ENCODE measurements at regions not wholly inside any gene's neighbourhood (a gene's known extent, or its start where the extent isn't known, plus 50 kb on each side); places are given as distances from the start of the nearest gene placed in this dataset.
"Not testable (repeated sequence)": the region's sequence is repeated elsewhere in the genome, so short reads cannot be mapped to it uniquely, and the experiment has no call there.

DNA sequence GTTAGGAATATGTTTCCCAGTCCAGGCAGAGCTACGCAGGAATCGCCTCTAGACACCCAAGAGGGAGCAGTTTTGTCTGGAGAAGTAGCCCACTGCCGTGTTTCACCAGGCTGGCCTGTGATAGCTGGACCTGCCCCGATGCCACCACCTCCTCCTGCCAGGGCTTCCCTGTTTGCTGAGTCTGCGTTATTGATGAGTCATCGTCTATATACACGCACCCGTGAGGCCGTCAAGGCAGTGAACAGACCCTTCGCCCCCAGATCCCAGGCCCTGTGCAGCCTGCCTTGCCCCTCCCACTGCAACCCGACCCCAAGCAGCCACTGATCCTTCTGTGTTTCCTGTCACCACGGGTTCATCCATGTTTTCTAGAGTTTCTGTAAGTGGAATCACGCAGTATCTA, 141.9 kb downstream of the IGLL1 start:
- Histone ChIP-seq H3K36me3 (no peaks in the 10 kb centered on the region), H4K20me1 (no peaks in the 10 kb centered on the region), H3K27ac (no peak overlapping the region), H3K4me2 (no peak overlapping the region), H3K9ac (no peak overlapping the region), H3K4me3 (no peak overlapping the region), H3K4me1 (peaks cover 12% of the 10 kb centered on the region), H3K27me3 (no peaks in the 10 kb centered on the region), H3K9me3 (peaks cover 18% of the 10 kb centered on the region; the same call in 1 of the 2 replicates)
- no peak for TF ChIP-seq Cebpa-rat (IDR thresholded peaks at IDR 0.05)

DNA sequence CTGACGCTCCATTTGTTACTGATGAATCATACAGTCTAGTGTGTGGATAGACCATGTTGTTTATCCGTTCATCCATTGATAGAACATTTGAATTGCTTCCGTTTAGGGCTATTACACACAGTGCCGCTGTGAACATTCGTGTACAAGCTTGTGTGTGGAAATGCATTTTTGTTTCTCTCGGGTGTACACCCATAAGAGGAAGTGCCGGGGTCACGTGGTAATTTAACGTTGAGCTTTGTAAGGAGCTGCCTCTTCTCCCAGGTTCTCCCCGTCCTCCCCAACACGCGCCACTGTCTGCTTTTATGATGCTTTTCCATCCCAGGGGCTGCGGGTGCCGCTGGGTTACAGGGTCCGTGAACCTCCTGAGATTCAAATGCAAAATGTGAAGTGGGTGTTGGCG, 142.3 kb downstream of the IGLL1 start:
- H3K36me3 ChIP-seq: no peaks in the 10 kb centered on the region
- H3K9me3 ChIP-seq: peaks cover 14% of the 10 kb centered on the region; the same call in 1 of the 2 replicates
- H3K27ac ChIP-seq: no peak overlapping the region
- H3K9ac ChIP-seq: no peak overlapping the region
- H3K27me3 ChIP-seq: no peaks in the 10 kb centered on the region
- TF ChIP-seq Cebpa-rat (IDR thresholded peaks at IDR 0.05): no peak
- H3K4me3 ChIP-seq: no peak overlapping the region
- no peaks in the 10 kb centered on the region for H4K20me1 ChIP-seq
- peaks cover 16% of the 10 kb centered on the region for H3K4me1 ChIP-seq
- no peak overlapping the region for H3K4me2 ChIP-seq

DNA sequence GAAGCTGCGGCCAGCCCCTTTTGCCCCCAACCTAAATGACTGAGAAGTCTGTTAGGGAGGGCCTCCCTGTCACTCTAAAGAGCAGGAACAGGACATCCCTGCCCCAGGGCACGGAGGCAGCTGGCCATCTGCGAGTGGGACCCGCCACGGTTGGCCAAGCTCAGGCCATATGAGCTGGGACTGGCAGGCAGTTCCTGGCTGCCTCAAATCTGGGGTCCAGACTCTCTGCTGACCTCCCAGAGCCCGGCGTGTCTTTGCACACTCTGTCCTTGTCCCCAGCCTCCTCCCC, 143.0 kb downstream of the IGLL1 start:
- H3K36me3 ChIP-seq, H3K27ac ChIP-seq, H4K20me1 ChIP-seq, H3K27me3 ChIP-seq, H3K9ac ChIP-seq, H3K4me2 ChIP-seq, H3K4me3 ChIP-seq: not testable (repeated sequence)
- Histone ChIP-seq H3K9me3 (peaks cover 14% of the 10 kb centered on the region; the same call in 1 of the 2 replicates), H3K4me1 (peaks cover 23% of the 10 kb centered on the region)

DNA sequence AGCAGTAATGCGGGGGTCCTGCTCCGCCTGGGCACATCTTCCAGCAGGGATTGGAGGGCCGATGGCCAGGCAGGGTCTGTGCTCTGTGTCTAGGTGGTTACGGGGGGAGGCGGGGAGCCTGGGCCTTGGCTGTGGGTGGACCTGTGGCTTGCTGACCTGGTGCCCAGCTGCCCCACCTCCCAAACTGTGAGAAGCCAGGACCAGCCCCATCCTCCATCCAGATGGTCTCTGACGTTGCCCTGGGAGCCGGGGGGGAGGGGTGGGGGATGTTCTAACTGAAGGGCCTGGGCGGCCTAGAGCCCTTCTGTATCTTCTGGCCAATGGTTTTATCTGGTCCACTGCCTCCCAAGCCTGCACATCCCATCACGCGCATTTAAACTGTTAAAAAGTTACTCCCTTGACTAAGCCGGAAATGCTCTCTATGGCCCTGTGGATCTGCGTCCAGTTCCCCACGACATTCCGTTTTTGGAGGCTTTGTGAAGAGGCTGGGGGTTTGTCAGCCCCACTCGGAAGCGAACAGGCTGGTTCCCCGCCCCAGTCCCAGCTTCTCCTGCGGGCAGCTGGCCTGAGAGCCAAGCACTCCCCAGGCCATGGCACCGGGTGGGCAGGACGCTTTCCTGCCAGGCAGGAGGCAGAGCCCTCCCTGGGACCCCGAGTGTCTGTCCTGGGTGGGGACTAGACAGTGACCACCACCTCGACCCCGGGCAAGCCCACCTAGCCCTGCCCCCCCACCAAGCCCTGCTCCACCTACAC, 143.6 kb downstream of the IGLL1 start:
- H3K4me2 ChIP-seq, H3K27me3 ChIP-seq, H3K27ac ChIP-seq, H3K9me3 ChIP-seq, H4K20me1 ChIP-seq, H3K36me3 ChIP-seq, H3K9ac ChIP-seq, H3K4me3 ChIP-seq: not testable (repeated sequence)
- H3K4me1 ChIP-seq: peaks cover 28% of the 10 kb centered on the region

DNA sequence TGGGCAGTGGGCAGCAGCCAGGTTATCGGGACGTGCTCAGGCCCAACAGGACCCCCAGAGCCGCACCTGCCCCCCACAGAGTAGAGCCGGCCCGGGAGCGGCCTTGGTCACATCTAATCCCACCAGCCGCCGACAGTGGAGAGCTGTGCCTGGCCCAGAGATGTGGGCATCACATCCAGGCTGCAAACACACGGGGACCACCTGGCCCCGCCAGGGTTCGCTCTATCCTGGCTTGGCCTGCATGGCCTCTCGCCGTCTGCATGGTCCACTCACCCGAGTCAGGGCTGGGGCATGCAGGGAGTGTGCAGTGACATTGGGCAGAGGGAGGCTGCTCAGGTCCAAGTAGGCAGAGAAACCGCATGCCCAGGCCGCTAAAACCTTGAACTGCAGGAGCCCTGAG, 144.9 kb downstream of the IGLL1 start:
- H4K20me1 ChIP-seq, H3K27me3 ChIP-seq, H3K9ac ChIP-seq, H3K27ac ChIP-seq, H3K36me3 ChIP-seq, H3K9me3 ChIP-seq, H3K4me3 ChIP-seq, H3K4me2 ChIP-seq: not testable (repeated sequence)
- peaks cover 39% of the 10 kb centered on the region for H3K4me1 ChIP-seq

DNA sequence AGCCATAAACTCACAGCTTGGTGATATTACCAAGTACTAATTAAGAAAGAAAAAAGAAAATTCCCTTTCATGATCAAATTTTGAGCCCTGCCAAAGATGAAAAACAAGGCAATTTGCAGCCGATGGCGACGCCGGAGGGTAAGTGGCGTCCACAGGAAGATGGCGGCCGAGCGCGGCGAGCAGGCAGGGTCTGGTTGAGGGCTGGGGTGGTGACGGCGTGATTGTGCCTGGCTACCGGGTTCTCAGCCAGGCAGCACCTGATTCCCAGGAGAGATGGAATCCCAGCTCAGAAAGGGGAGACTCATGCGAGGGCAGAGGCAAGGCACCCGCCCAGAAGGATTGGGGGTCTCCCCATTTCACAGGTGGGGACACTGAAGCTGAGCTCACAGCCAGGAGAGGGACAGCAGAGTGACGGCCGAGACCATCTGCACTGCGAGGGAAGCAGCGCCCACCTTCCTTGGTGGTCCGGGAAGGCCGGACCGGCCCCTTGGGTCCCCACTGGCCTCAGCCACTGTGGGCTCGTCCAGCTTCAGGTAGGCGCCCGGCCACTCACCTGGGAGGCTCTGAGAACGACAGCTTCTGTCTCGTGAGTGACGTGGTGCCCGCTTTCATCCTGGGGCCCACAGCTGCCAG, 145.8 kb downstream of the IGLL1 start:
- Histone ChIP-seq H3K4me1 (peaks cover 39% of the 10 kb centered on the region), H3K9me3 (peaks cover 15% of the 10 kb centered on the region), H3K9ac (peak overlapping the region; percentile 61; the same call in 1 of the 2 replicates), H3K4me2 (peak overlapping the region; percentile 88)
- not testable (repeated sequence) for H3K36me3 ChIP-seq, H3K4me3 ChIP-seq, H3K27me3 ChIP-seq, H4K20me1 ChIP-seq, H3K27ac ChIP-seq

DNA sequence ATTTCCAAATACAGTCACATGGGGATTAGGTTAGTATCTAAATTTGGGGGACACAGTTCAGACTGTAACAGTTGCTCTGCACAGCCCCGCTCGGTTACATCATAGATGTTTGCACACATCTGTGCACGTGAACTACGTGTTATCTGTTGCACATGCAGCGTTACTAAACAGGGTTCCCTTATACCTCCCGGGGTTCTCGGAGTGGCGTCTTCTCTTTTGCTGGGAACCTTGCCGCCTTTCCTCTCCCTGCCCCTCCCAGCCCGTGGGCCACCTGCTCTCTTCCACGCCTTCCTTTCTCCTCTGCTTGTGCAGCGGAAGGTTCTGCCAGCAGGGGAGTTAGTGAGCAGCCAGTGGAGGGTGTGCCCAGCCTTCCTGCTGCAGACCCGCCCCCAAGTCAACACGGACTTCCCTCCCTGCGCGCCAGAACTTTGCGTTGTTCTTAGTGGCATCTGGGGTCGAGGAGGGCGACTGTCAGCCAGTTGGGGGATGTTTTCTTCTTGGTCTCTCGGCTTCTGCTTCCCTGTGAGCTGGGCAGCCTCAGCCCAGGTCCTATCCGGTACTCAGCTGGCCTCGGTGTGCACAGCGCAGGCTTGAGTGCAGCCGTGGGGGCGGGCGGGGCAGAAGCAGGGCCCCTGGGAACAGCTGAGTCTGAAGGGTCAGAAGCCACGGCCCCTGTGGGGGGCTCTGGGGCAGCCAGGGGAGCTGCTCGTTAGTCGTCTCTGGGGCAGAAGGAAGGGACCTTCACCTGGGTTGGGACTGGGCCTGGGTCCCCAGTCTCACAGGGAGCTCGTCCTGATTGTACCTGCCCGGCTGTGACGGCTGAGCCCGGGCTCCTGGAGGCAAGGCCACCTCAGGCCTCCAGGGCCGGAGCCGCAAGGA, 146.7 kb downstream of the IGLL1 start:
- peaks cover 21% of the 10 kb centered on the region for H3K9me3 ChIP-seq
- peak overlapping the region; percentile 60 for H3K4me3 ChIP-seq
- not testable (repeated sequence) for H3K27me3 ChIP-seq, H4K20me1 ChIP-seq, H3K36me3 ChIP-seq
- peaks cover 39% of the 10 kb centered on the region for H3K4me1 ChIP-seq
- peak overlapping the region; percentile 88 for H3K4me2 ChIP-seq
- peak overlapping the region; percentile 63 for H3K27ac ChIP-seq
- H3K9ac ChIP-seq: peak overlapping the region; percentile 61

DNA sequence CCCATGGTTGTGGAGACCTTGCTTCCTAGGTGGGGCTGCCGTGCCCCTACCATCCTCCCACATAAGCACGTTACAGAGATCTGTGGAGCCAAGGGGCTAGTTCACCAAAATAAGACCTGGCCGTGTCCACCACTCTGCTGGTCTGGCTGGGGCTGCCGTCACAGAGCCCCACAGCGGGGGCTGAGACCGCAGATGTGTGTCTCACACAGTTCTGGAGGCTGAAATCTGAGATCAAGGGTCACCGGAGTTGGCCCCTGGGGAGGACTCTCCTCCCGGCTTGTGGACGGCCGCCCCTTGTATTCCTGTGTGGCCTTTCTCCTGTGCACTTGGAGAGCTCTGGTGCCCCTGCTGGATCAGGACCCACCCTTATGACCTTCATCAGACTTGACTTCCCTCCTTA, 147.4 kb downstream of the IGLL1 start:
- H4K20me1 ChIP-seq, H3K36me3 ChIP-seq, H3K27me3 ChIP-seq: not testable (repeated sequence)
- peaks cover 39% of the 10 kb centered on the region for H3K4me1 ChIP-seq
- peak overlapping the region; percentile 60 for H3K4me3 ChIP-seq
- H3K4me2 ChIP-seq: peak overlapping the region; percentile 88
- H3K9ac ChIP-seq: peak overlapping the region; percentile 53
- peaks cover 28% of the 10 kb centered on the region for H3K9me3 ChIP-seq
- peak overlapping the region; percentile 63 for H3K27ac ChIP-seq

DNA sequence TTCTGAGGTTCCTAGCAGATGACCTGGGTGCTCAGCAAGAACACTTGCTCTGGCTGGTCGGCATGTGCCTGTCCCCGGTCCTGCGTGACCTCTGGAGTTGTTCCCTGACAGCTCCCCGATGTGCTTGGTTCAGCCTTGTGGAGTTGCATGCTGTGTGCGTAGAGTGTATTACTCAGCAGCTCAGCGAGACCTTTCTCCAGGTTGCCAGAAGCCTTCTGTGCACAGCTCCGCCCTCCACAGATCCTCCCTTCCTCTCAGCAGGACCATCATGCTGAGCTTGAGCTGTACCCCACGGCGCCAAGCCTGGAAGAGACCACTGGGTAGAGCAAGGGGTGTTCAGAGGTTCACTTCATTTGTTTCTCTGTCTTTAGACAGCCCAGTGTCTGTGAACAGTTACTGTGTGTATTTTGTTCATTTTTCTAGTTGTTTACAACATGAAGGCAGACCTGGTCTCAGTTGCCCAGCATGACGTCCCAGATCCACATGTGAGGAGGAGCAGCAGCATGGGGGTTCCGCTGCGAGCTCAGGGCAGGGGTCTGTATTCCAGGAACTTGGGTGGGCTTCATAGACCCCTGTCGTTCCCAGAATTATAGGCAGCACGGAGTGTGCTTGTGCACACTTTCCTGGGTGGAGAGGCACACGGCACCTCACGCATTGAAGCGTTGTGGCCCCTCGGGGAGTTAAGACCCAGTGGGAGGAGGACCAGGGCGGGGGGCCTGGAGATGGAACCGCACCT, 148.6 kb downstream of the IGLL1 start:
- no peak for TF ChIP-seq Cebpa-rat (IDR thresholded peaks at IDR 0.05)
- Histone ChIP-seq H3K4me2 (peak overlapping the region; percentile 45), H3K9ac (no peak overlapping the region), H3K4me3 (no peak overlapping the region), H3K9me3 (peaks cover 30% of the 10 kb centered on the region), H3K27me3 (no peaks in the 10 kb centered on the region), H3K4me1 (peaks cover 39% of the 10 kb centered on the region), H4K20me1 (no peaks in the 10 kb centered on the region), H3K36me3 (no peaks in the 10 kb centered on the region), H3K27ac (no peak overlapping the region)

DNA sequence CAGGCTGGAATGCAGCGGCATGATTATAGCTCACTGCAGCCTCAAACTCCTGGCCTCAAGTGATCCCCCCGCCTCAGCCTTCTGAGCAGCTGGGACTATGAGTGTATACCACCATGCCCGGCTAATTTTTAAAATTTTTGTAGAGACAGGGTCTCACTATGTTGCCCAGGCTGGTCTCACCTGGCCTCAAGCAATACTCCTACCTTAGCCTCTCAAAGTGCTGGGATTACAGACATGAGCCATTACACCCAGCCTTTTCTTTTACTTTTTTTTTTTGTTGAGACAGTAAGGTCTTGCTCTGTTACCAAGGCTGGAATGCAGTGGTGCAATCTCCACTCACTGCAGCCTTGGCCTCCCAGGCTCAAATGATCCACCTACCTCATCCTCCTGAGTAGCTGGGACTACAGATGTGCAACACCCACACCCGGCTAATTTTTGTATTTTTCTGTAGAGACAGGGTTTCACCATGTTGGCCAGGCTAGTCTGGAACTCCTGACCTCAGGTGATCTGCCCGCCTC, 155.5 kb downstream of the IGLL1 start:
- H3K27ac ChIP-seq, H3K27me3 ChIP-seq, H4K20me1 ChIP-seq, H3K9ac ChIP-seq, H3K36me3 ChIP-seq, H3K4me3 ChIP-seq: not testable (repeated sequence)
- Histone ChIP-seq H3K9me3 (peaks cover 18% of the 10 kb centered on the region), H3K4me2 (peak overlapping the region; percentile 61), H3K4me1 (peaks cover 18% of the 10 kb centered on the region)

Measured in BLaER1 (cell line).